Calu3 (cell line): ENCODE measurements at regions not wholly inside any gene's neighbourhood (a gene's known extent, or its start where the extent isn't known, plus 50 kb on each side); places are given as distances from the start of the nearest gene placed in this dataset.

Experiments used
- BruUV-seq: library from RNA; stranded (reverse); fragments of 400-500 nt; replicated peaks from 2 replicates; lab custom pipeline; 2021; lab: Mats Ljungman, UMichigan
- CTCF ChIA-PET: fragments of 300-600 bp; sonication (Branson Sonifier 250); formaldehyde crosslinking; loops from one replicate; lab custom pipeline; 2022; ENCODE audit warnings: antibody characterized with exemption; lab: Charles Lee
- DNase-seq: peaks from one replicate; pipeline ENCODE4 v3.0.0; 2022
- H3K27ac Mint-ChIP-seq: one replicate; pipeline ENCODE4 v1.8.0; 2022; ENCODE audit warnings: mixed read lengths; ENCODE audit not compliant: unreplicated experiment
- H3K27me3 Mint-ChIP-seq: one replicate; pipeline ENCODE4 v1.8.0; 2022; ENCODE audit warnings: mixed read lengths; ENCODE audit not compliant: unreplicated experiment
- H3K36me3 Mint-ChIP-seq: one replicate; pipeline ENCODE4 v1.8.0; 2022; ENCODE audit warnings: mild to moderate bottlenecking, moderate library complexity, mixed read lengths; ENCODE audit not compliant: insufficient read depth, unreplicated experiment
- H3K4me1 Mint-ChIP-seq: one replicate; pipeline ENCODE4 v1.8.0; 2022; ENCODE audit warnings: mild to moderate bottlenecking, low read depth, mixed read lengths; ENCODE audit not compliant: unreplicated experiment
- H3K4me3 Mint-ChIP-seq: one replicate; pipeline ENCODE4 v1.8.0; 2022; ENCODE audit warnings: mild to moderate bottlenecking, low read depth, moderate library complexity, mixed read lengths; ENCODE audit not compliant: unreplicated experiment
- H3K9me3 Mint-ChIP-seq: one replicate; pipeline ENCODE4 v1.8.0; 2022; ENCODE audit warnings: low read depth, mixed read lengths; ENCODE audit not compliant: unreplicated experiment
- CTCF ChIP-seq: fragments of 200-600 bp; IDR thresholded peaks from one replicate; pipeline ENCODE4 v1.8.0; 2022; ENCODE audit warnings: antibody characterized with exemption; ENCODE audit not compliant: unreplicated experiment
- intact Hi-C: fragments of 100-400 bp; cut with micrococcal nuclease; formaldehyde crosslinking; loops from one replicate; pipeline ENCODE4 v1.10.0; 2022; ENCODE audit not compliant: unreplicated experiment

GRCh38 chr2:40886100-40886499 is 434.2 kb upstream of the SLC8A1 start:
- Mint-ChIP-seq H3K27me3 (no peaks in the 10 kb centered on the region), H3K4me3 (no peak overlapping the region), H3K36me3 (no peaks in the 10 kb centered on the region), H3K9me3 (peaks cover 4% of the 10 kb centered on the region), H3K4me1 (no peaks in the 10 kb centered on the region), H3K27ac (no peak overlapping the region)
- TF ChIP-seq CTCF = no peak
- no TSS peak for BruUV-seq
- CTCF ChIA-PET = no interaction called here
- no peak for DNase-seq
- intact Hi-C loops = no loop called here

GRCh38 chr2:40886655-40887054 is 434.8 kb upstream of the SLC8A1 start:
- TF ChIP-seq CTCF = no peak
- Mint-ChIP-seq H3K27ac (no peak overlapping the region), H3K27me3 (no peaks in the 10 kb centered on the region), H3K36me3 (no peaks in the 10 kb centered on the region), H3K9me3 (peaks cover 4% of the 10 kb centered on the region), H3K4me1 (no peaks in the 10 kb centered on the region), H3K4me3 (no peak overlapping the region)
- DNase-seq = no peak
- CTCF ChIA-PET = no interaction called here
- intact Hi-C loops = no loop called here
- no TSS peak for BruUV-seq

GRCh38 chr2:40896358-40896757 is 444.5 kb upstream of the SLC8A1 start:
- no TSS peak for BruUV-seq
- Mint-ChIP-seq H3K27ac (no peak overlapping the region), H3K9me3 (no peaks in the 10 kb centered on the region), H3K4me3 (no peak overlapping the region), H3K27me3 (no peaks in the 10 kb centered on the region), H3K36me3 (no peaks in the 10 kb centered on the region), H3K4me1 (no peaks in the 10 kb centered on the region)
- DNase-seq = no peak
- CTCF ChIA-PET = no interaction called here
- TF ChIP-seq CTCF = no peak
- intact Hi-C loops = no loop called here

- Mint-ChIP-seq H3K27ac (no peak overlapping the region), H3K9me3 (peaks cover 3% of the 10 kb centered on the region), H3K36me3 (no peaks in the 10 kb centered on the region), H3K4me1 (no peaks in the 10 kb centered on the region), H3K27me3 (no peaks in the 10 kb centered on the region), H3K4me3 (no peak overlapping the region)
- CTCF ChIA-PET = no interaction called here
- intact Hi-C loops = no loop called here
- no peak for DNase-seq
- no TSS peak for BruUV-seq
- TF ChIP-seq CTCF = no peak
Measured at GRCh38 chr2:40914666-40915065, 462.8 kb upstream of the SLC8A1 start.
